Breast epithelium (tissue), 3 donors: ENCODE measurements at regions not wholly inside any gene's neighbourhood (a gene's known extent, or its start where the extent isn't known, plus 50 kb on each side); places are given as distances from the start of the nearest gene placed in this dataset.

ENCODE experiments used
- POLR2A ChIP-seq: fragments of 450-650 bp; IDR thresholded peaks from one replicate; pipeline ENCODE4 v1.6.1; 2016; ENCODE audit warnings: antibody characterized with exemption, mild to moderate bottlenecking, moderate library complexity
- POLR2AphosphoS5 ChIP-seq, 3 donors: sonication (generic); formaldehyde crosslinking; IDR thresholded peaks; one replicate each; pipeline ENCODE4 v1.6.1; 2017; ENCODE audit warnings: antibody characterized with exemption in 3 of 3
- TF ChIP-seq, protein P1 (sequence below), 3 donors: fragments of 450-650 bp; IDR thresholded peaks; one replicate each; pipeline ENCODE4 v1.5.1; 2016 to 2017; ENCODE audit warnings: antibody characterized with exemption in 3 of 3, mild to moderate bottlenecking in 3 of 3, moderate library complexity in 3 of 3

- TF ChIP-seq, protein P1, sequence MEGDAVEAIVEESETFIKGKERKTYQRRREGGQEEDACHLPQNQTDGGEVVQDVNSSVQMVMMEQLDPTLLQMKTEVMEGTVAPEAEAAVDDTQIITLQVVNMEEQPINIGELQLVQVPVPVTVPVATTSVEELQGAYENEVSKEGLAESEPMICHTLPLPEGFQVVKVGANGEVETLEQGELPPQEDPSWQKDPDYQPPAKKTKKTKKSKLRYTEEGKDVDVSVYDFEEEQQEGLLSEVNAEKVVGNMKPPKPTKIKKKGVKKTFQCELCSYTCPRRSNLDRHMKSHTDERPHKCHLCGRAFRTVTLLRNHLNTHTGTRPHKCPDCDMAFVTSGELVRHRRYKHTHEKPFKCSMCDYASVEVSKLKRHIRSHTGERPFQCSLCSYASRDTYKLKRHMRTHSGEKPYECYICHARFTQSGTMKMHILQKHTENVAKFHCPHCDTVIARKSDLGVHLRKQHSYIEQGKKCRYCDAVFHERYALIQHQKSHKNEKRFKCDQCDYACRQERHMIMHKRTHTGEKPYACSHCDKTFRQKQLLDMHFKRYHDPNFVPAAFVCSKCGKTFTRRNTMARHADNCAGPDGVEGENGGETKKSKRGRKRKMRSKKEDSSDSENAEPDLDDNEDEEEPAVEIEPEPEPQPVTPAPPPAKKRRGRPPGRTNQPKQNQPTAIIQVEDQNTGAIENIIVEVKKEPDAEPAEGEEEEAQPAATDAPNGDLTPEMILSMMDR (IDR thresholded peaks at IDR 0.05) = no peak
- TF ChIP-seq POLR2A = no peak
- TF ChIP-seq POLR2AphosphoS5 (IDR thresholded peaks at IDR 0.05) = no peak
Observed at GRCh38 chr9:134496413-134497282, 145.0 kb upstream of the COL5A1 start.
